ACC112 (cell line): ENCODE measurements at regions not wholly inside any gene's neighbourhood (a gene's known extent, or its start where the extent isn't known, plus 50 kb on each side); places are given as distances from the start of the nearest gene placed in this dataset.

Experiments
- H2AFZ ChIP-seq: fragments of 200-600 bp; sonication (generic); one replicate; pipeline ENCODE4 v1.6.0; 2017; ENCODE audit warnings: antibody characterized with exemption, low read length; ENCODE audit not compliant: unreplicated experiment
- H3K27ac ChIP-seq: fragments of 200-600 bp; sonication (generic); 2 replicates; pipeline ENCODE4 v1.5.1; 2014; ENCODE audit warnings: low read depth, mild to moderate bottlenecking, antibody characterized with exemption, low read length, moderate library complexity
- H3K27me3 ChIP-seq: fragments of 200-600 bp; sonication (generic); 2 replicates; pipeline ENCODE4 v1.6.1; 2014; ENCODE audit warnings: mild to moderate bottlenecking, antibody characterized with exemption, low read length, moderate library complexity, mixed read lengths; ENCODE audit not compliant: insufficient read depth
- H3K36me3 ChIP-seq: fragments of 200-600 bp; sonication (generic); 2 replicates; pipeline ENCODE4 v1.6.1; 2016; ENCODE audit warnings: mild to moderate bottlenecking, antibody characterized with exemption, low read length, moderate library complexity, mixed read lengths; ENCODE audit not compliant: insufficient read depth
- H3K4me1 ChIP-seq: fragments of 200-600 bp; sonication (generic); one replicate; pipeline ENCODE4 v1.6.1; 2016; ENCODE audit warnings: low read length, mixed read lengths; ENCODE audit not compliant: insufficient read depth, unreplicated experiment, control insufficient read depth
- H3K4me3 ChIP-seq: fragments of 200-600 bp; sonication (generic); 2 replicates; pipeline ENCODE4 v1.5.1; 2014; ENCODE audit warnings: mild to moderate bottlenecking, low read depth, low read length
- H3K79me2 ChIP-seq: fragments of 200-600 bp; sonication (generic); one replicate; pipeline ENCODE4 v1.6.0; 2016; ENCODE audit warnings: low read length; ENCODE audit not compliant: control insufficient read depth, unreplicated experiment, insufficient read depth

DNA sequence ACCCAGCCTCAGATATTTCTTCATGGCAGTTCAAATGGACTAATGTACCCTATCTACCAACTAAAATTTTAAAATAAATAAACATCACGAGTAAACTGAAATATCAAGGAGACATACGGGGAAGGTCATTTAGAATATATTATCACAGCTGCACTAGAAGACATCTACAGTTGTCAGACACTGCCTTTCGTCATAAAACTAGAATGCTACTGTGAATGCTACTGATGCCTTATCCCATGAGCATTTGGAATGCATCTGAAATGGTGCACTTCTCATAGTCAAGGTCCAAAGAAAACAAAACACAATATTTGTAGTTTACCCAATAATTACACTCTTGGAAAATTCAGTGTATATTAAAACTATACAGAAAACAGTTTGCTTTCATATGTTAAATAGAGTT lies 165.2 kb downstream of the MREG start:
- Histone ChIP-seq H3K27me3 (no peaks in the 10 kb centered on the region), H3K79me2 (no peaks in the 10 kb centered on the region), H3K27ac (no peak overlapping the region), H3K4me1 (peaks cover 36% of the 10 kb centered on the region), H3K4me3 (no peak overlapping the region), H3K36me3 (no peaks in the 10 kb centered on the region), H2AFZ (no peak overlapping the region)

DNA sequence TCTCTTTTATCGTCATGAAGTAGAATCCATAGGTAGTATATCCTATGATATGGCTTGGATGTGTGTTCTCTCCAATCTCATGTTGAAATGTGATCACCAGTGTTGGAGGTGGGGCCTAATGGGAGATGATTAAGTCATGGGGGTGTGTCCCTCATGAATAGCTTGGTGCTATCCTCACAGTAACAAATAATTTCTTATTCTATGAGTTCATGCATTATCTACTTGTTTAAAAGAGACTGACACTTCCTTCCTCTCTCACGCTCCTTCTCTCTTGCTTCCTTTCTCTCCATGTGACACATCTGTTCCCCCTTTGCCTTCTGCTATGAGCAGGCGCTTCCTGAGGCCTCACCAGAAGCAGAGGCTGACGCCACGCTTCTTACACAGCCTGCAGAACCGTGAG lies 165.6 kb downstream of the MREG start:
- H3K4me1 ChIP-seq: peaks cover 41% of the 10 kb centered on the region
- H3K79me2 ChIP-seq: no peaks in the 10 kb centered on the region
- no peaks in the 10 kb centered on the region for H3K27me3 ChIP-seq
- H3K27ac ChIP-seq: no peak overlapping the region
- no peak overlapping the region for H3K4me3 ChIP-seq
- H2AFZ ChIP-seq: no peak overlapping the region
- no peaks in the 10 kb centered on the region for H3K36me3 ChIP-seq

DNA sequence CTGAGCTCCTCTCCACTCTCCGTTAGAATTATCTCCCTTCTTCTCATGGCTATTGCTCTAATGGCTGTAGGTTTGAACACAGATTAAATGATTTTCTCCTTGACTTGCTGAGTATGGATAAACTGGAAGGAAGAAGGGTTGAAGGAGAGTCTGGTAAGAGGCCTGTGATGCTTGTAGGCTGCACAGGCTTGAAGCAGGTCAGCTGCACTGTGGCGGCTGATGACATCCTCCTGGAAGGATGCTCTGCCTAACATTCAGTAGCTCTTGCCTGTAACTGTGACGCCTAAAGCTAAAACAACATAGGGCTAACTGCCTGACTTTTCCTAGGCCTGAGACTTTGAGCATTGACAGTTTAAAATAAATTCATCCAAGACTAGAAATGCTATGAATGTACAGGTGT lies 166.3 kb downstream of the MREG start:
- no peak overlapping the region for H3K27ac ChIP-seq
- no peak overlapping the region for H3K4me3 ChIP-seq
- H3K4me1 ChIP-seq: peaks cover 41% of the 10 kb centered on the region
- H3K27me3 ChIP-seq: no peaks in the 10 kb centered on the region
- no peak overlapping the region for H2AFZ ChIP-seq
- H3K79me2 ChIP-seq: no peaks in the 10 kb centered on the region
- no peaks in the 10 kb centered on the region for H3K36me3 ChIP-seq

DNA sequence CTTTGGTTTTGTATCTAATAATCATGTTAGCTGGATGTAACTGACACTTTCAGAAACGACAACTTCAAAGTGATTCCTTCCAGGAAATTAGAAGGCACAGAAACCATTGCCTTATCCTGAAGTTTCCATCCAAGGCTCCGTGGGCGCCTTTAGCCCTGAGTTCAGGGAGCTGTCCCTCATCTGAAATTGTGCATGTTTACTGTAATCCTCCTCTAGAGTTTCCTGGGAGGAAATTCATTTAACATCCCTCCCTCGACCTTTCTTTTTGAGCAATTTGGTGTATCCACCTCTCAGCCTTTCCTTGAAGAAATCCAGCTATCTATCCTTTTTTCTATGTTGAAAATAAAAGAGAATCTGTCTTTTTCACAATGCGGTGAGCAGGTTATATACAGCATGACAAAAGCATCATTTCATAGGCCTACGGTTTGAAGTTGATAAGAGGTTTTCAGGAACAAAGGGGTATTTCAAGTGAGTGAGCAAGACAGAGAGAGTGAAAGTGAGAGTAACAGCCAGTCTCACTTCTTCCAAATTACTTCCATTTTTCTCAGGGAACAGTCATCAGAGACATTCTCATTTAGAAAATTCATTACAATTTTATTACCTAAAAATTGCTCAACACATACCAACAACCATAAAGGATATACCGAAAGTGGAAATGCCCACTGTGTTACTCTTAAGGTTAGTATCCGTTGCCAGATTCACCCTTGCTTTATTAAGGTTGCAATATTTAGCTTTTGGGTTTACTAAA lies 167.3 kb downstream of the MREG start:
- peaks cover 35% of the 10 kb centered on the region for H3K4me1 ChIP-seq
- no peaks in the 10 kb centered on the region for H3K36me3 ChIP-seq
- no peak overlapping the region for H3K27ac ChIP-seq

DNA sequence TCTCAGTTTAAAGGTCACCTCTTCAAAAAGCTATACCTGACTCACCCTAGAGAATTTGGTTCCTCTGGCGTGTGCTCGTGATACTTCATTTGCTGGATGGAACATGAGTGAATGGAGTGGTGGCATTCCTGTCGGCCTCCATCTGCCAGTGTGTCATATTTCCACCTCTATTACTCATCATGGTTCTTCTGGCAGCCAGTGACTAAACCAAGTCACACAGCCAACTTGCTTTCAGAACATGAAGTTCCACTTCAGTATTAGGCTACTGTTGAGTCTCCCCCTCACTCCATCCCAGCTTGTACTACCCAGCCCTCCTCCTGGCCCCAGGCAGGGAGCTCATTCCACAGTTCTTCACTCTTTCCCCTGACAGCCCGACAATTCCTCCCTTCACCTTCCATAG lies 169.8 kb downstream of the MREG start:
- peak overlapping the region; percentile 77 for H3K27ac ChIP-seq
- no peaks in the 10 kb centered on the region for H3K36me3 ChIP-seq
- H3K79me2 ChIP-seq: no peaks in the 10 kb centered on the region
- H2AFZ ChIP-seq: peak overlapping the region; percentile 73
- H3K4me1 ChIP-seq: peaks cover 20% of the 10 kb centered on the region
- 0 out of 2 replicates have a peak overlapping the region, but pooled peaks have one; percentile 19 for H3K4me3 ChIP-seq
- H3K27me3 ChIP-seq: no peaks in the 10 kb centered on the region

More for the DNA sequence above, 167.3 kb downstream of the MREG start:
- no peak overlapping the region for H3K4me3 ChIP-seq
- H3K27me3 ChIP-seq: no peaks in the 10 kb centered on the region
- no peaks in the 10 kb centered on the region for H3K79me2 ChIP-seq
- H2AFZ ChIP-seq: no peak overlapping the region

DNA sequence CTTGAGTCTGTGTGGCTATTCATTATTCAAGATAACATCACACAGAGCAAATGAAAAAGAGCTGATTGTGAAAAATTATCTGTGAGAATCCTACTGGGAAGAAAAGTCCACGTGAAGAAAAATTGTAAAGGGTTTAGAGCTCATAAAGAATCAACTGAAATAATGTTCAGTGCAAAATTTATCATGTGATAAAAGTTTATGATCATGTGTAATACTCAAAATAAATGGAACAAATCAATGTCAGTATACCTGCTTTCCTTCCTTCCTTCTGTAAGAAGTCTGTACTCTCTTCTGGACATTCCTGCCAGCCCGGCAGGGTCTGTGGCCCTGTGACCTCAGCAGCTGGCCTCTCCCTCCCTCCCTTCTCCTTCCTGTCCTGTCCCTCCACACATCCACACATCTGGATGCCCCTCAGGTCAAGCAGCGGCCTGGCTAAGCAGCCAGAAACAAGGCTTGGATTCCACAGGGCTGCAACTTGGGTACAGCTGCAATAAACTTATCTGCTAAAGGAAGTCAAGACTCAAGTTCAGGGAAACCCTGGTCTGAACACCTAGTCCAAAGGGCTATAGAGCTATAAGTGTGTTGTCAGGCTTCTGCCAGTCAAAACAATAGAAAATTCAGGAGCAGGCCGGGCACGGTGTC lies 172.1 kb downstream of the MREG start:
- no peak overlapping the region for H3K4me3 ChIP-seq
- no peaks in the 10 kb centered on the region for H3K27me3 ChIP-seq
- H3K79me2 ChIP-seq: no peaks in the 10 kb centered on the region
- H3K36me3 ChIP-seq: no peaks in the 10 kb centered on the region
- no peak overlapping the region for H3K27ac ChIP-seq
- no peak overlapping the region for H2AFZ ChIP-seq
- H3K4me1 ChIP-seq: peaks cover 16% of the 10 kb centered on the region

DNA sequence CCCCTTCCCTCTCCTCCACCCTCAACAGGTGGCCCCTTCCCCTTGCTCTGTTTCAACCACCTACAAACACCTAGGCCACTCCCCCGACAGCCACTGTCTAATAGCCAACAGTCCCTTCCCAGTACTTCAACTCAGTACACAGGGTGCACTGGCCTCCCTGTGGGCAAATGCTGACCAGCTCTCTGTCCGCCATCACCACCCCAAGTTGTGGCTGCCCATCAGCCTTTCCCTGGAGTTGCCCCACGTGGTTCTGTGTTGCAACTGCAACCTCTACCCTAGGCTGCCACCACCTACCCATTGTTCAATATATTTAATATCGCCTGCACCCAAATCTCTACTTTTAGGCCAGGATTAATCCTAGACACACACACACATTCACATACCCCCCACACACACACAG lies 173.5 kb downstream of the MREG start:
- Histone ChIP-seq H3K4me1 (peaks cover 16% of the 10 kb centered on the region), H3K4me3 (no peak overlapping the region), H3K79me2 (no peaks in the 10 kb centered on the region), H3K27ac (no peak overlapping the region), H2AFZ (no peak overlapping the region), H3K27me3 (no peaks in the 10 kb centered on the region), H3K36me3 (no peaks in the 10 kb centered on the region)

DNA sequence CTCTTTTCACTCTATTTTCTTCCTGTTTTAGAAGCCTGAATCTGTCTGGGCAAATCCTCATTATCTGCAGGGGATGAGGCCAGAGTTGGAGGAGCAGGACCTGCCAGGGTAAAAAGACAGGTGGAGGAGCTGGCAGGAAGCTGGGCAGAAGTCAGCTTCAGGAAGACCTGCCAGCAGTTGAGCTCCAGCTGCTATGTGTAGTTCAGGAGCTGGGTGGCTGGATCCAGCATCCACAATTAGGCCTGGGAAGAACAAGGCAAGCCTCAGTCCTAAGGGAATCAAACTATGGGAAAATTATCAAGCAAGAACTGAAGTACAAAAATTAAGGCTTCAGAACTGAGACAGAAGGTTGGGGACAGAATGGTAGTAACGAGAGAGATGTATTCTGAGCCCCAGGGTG lies 174.0 kb downstream of the MREG start:
- no peak overlapping the region for H2AFZ ChIP-seq
- H3K27me3 ChIP-seq: no peaks in the 10 kb centered on the region
- no peak overlapping the region for H3K27ac ChIP-seq
- no peaks in the 10 kb centered on the region for H3K79me2 ChIP-seq
- peaks cover 16% of the 10 kb centered on the region for H3K4me1 ChIP-seq
- no peaks in the 10 kb centered on the region for H3K36me3 ChIP-seq
- no peak overlapping the region for H3K4me3 ChIP-seq

DNA sequence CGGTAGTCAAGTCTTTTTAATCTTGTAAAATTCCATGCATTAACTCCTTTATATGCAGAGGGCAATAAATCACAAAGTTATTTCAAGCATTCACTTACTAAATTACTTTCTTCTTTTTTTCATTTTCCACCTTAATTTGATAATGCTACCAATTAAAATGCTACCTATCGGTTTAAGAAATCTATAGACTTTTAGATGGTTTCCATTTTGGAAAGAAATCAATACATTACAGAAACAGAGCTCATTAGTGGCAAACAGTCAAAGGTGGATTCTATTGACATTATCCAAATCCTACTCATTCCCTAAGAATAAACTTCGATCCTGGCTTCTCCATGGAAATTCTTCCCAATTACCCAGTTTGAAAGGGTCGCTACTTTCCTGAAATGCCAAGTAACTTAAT lies 176.5 kb downstream of the MREG start:
- no peak overlapping the region for H3K4me3 ChIP-seq
- no peaks in the 10 kb centered on the region for H3K79me2 ChIP-seq
- H2AFZ ChIP-seq: no peak overlapping the region
- H3K27me3 ChIP-seq: no peaks in the 10 kb centered on the region
- peaks cover 10% of the 10 kb centered on the region for H3K4me1 ChIP-seq
- no peak overlapping the region for H3K27ac ChIP-seq
- H3K36me3 ChIP-seq: no peaks in the 10 kb centered on the region

DNA sequence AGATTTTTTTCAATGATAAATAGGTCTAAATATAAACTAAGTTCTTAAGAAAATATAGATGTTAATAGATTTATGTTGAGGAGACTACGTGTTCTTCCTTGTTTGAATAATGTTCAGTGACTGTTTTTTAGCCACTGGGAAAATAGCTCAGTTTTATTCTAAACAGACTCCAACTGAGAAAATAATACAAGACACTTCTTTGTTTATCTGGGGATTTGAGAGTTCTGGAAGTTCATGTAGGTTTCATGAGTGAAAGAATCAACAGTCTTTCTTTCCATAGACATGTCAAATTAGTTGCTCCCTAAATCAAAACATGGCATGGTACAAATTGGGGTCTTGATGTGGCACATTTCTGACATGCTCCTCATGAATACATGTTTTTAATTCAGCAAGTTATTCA lies 177.7 kb downstream of the MREG start:
- Histone ChIP-seq H2AFZ (no peak overlapping the region), H3K27me3 (no peaks in the 10 kb centered on the region), H3K4me3 (no peak overlapping the region), H3K36me3 (no peaks in the 10 kb centered on the region), H3K4me1 (peaks cover 18% of the 10 kb centered on the region), H3K79me2 (no peaks in the 10 kb centered on the region), H3K27ac (no peak overlapping the region)

DNA sequence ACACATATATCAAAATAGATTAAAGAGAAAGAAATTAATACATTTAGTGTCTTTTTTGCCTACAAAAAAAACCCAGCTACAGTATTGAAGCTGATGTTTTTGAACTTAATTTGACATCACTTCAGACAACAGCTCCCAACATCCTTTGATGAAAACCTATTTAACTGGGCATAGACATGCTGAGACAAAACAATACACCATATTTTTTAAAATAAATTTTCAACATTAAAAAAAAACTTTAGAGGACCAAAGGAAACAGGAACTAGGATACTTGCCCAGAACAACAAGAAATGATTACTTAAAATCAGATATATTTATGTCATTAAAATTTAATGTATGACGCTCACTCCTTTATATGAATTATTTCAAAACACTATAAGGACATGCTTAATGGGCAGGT lies 178.1 kb downstream of the MREG start:
- peaks cover 19% of the 10 kb centered on the region for H3K4me1 ChIP-seq
- no peak overlapping the region for H3K4me3 ChIP-seq
- H3K36me3 ChIP-seq: no peaks in the 10 kb centered on the region
- H3K27me3 ChIP-seq: no peaks in the 10 kb centered on the region
- no peaks in the 10 kb centered on the region for H3K79me2 ChIP-seq
- no peak overlapping the region for H2AFZ ChIP-seq
- no peak overlapping the region for H3K27ac ChIP-seq
